Activated CD8-positive, alpha-beta memory T cell treated with anti-CD3 and anti-CD28 coated beads, Interleukin-2, amount 50 U/mL, for 1 hour (primary cell): ENCODE measurements at regions not wholly inside any gene's neighbourhood (a gene's known extent, or its start where the extent isn't known, plus 50 kb on each side); places are given as distances from the start of the nearest gene placed in this dataset.
"Not testable (repeated sequence)": the region's sequence is repeated elsewhere in the genome, so short reads cannot be mapped to it uniquely, and the experiment has no call there.

Experiments used
- DNase-seq: peaks from one replicate; pipeline ENCODE4 v3.0.0-alpha.2; 2020; ENCODE audit errors: extremely low read depth

- no peak for DNase-seq
These were observed 157.6 kb upstream of the IVNS1ABP start for GRCh38 chr1:185474440-185475149.

DNA sequence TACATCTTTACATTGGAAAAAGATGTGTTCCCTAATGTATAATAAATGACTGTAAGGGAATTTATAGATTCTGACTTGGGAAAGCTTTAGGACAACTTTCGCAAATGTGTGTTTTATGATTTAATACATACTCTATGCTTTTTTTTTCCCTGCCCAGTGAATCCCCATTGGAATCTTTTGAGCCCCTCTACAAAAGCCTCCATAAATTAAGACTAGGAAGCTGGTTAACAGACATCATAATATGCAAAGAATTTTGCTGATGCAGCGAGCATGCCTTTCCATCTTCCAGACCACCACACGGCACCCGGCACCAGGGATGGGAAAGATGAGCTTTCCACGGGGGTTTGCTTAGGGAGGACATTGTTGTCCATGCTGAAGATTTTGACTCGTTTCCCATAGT lies 156.1 kb upstream of the IVNS1ABP start:
- no peak for DNase-seq

GRCh38 chr1:185468626-185469025 lies 151.6 kb upstream of the IVNS1ABP start:
- DNase-seq: no peak

DNA sequence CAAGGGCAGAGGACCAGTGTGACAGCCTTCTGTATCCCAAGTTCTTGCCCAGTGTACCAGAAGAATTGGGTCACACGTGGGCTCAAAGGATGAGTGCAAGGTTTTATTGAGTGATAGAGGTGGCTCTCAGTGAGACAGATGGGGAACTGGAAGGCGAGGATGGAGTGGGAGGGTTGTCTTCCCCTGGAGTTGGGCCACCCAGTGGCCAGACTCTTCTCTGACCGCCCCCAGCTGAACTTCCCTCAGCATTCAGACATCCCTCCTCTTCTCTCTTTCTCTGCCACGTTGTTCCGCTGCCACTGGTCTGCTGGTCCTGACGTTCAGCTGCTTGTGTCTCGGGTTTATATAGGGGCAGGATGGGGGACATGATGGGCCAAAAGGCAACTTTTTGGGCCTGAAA lies 150.1 kb upstream of the IVNS1ABP start:
- DNase-seq: no peak

- no peak for DNase-seq
These were observed 147.7 kb upstream of the IVNS1ABP start for GRCh38 chr1:185464777-185465176.

- no peak for DNase-seq
These were observed 146.4 kb upstream of the IVNS1ABP start for GRCh38 chr1:185463433-185463832.

DNA sequence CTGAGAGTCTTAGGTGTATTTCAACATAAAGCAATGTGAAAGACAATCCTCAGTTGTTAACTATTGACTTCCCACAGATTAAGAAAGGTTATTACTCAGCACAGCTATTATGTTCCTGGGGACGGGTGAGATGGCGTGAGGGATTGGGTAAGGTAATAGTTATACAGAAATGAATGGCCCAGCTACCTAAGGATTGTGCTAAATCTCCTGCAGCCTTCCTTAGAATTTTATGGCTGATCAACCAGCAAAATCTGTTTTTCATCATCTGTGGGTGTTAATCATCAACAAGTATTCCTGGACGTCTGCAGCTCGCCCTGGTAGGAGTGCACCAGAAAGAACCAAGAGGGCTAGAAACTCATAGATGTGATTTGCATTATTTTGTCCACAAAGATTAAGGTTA lies 146.0 kb upstream of the IVNS1ABP start:
- no peak for DNase-seq

GRCh38 chr1:185460723-185461122 lies 143.7 kb upstream of the IVNS1ABP start:
- DNase-seq: not testable (repeated sequence)

DNA sequence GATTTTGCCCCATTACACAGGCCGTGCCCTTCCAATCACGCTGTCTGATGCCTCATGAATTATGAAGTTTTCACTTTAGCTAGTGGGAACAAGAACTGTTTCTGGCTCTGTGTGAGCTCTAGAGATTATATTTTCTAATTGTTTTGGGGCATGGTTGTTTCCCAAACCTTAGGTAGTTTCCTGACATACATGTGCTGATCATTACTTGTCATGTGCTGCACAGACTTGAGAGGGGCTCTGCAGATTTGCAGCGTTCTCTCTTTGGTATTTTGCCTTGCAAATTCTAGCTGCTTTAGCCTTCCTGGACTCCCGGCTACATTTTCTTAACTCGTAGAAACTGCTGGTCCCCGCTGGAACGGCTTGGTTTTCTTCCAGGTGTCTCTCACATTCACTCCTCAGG lies 142.1 kb upstream of the IVNS1ABP start:
- DNase-seq: no peak

GRCh38 chr1:185458670-185459069 lies 141.6 kb upstream of the IVNS1ABP start:
- no peak for DNase-seq

- no peak for DNase-seq
These were observed 136.6 kb upstream of the IVNS1ABP start for GRCh38 chr1:185453496-185454192.

DNA sequence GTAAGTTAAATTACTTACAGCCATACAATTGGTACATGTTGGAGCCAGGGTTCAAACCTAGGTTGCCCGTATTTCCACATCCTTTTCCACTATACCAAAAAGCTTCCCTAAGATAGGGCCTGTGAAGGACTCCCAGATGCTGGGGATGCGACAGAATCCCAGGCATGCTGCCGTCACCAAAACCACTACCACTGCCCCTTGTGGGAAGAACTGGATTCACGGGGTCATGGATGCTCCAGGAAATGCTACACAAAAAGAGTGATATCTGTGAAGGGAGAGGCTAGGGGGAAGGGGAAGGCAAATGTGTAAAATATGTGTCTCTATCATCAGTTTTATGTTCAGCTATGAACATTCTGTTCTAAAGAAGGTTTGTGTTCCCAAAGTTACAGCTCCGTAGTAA lies 133.9 kb upstream of the IVNS1ABP start:
- DNase-seq: no peak

DNA sequence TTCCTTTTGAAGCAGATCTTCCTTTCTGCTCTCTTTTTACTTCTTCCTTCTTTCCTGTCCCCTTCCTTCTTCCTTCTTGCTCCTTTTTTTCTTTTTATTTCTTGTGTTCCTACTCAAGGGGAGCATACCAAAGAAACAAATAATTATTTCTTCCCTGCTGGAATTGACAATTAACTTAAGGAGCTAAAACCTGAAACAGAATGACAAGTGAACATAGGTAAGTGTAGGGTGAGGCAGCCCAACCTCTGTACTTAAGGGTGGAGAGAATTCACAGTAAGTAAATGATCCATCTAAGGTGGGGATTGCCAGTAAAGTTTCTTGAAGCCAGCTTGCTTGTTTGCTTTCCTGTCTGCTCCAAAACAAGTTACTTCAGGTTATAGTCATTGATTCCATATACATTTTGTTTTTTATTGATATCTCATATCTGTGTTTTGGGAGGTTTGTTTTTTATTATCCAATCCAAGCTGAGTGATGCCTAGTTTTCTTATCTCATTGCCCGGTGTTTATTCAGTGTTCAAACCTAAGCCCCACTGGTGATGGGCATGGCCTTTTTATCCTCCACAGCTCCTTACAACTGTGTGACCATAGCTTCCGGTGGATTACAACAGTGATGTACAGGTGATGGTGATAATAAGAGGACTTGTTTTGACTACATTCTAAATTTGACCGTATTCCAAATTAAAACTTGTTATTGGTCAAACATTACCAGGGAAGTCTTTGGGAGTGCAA lies 133.2 kb upstream of the IVNS1ABP start:
- no peak for DNase-seq

DNA sequence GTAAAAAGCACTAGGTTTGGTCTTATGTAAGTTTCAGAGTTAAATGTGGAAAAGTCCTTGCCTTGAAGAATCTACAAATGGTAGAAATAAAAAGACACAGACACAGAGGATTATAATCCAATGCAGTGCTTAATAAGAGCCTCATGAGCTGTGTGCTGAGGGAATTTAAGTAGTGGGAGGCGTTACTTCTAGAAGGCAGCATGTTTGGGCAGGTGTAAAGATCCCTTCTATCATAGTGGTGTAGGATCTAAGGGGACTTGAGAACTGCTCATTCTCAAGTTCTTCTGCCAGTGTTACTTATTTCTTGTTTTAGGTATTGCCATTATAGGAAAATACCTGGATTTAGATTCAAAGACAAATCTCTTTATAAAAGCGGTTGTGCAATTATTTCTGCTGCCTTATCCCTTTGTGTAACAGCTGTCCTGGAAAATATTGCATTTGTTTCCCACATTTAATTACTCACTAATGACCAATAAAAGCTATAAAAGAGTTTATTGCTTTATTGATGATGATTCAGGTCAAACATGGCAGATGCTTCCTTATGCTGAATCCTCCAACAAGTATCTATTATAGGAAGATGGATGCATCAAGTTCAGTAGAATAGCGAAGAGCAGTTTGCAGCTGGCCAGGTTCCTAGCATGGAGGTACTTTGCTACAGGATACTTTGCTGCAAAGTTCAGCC lies 132.5 kb upstream of the IVNS1ABP start:
- no peak for DNase-seq

DNA sequence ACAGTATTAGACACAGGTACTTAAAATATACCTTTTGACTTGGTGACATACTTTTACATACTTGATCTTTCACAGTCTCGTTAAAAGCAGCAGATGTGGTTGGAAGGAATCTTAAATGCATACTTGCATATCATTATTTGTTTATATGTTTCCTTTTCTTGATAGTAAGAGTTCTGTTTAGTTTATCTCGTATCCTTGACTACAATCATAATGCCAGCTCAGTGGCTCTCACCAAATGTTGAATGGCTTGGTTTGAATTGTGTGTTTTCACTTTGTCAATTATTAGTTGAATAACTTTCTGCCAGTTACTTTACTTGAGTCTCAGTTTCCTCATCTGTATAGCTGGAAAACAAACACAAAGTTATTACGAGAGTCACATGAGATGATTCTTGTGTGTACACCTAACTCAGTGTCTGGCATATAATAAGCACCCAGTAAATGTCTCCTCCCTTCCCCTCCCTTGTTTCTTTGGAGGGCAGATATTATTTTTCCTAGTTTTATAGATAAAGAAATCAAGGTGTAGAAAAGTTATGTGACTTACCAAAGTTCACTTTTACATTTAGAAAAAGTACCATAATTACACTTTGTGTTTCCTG lies 131.6 kb upstream of the IVNS1ABP start:
- no peak for DNase-seq

DNA sequence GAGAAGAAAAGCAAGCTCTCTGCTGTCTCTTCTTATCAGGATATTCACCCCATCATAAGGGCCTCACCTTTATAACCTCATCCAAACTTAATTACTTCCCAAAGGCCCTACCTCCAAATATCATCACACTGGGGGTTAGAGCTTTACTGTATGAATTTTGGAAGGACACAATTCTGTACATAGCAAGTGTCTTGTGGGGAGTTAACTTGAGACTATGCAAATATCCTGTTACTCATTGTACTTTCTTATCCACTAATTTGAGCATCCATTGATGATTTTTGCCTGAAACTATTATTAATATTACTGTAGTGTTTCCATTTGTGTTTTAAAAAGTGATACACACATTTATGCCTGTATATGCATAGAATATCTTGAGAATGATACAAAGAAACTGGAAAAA lies 129.1 kb upstream of the IVNS1ABP start:
- DNase-seq: no peak

DNA sequence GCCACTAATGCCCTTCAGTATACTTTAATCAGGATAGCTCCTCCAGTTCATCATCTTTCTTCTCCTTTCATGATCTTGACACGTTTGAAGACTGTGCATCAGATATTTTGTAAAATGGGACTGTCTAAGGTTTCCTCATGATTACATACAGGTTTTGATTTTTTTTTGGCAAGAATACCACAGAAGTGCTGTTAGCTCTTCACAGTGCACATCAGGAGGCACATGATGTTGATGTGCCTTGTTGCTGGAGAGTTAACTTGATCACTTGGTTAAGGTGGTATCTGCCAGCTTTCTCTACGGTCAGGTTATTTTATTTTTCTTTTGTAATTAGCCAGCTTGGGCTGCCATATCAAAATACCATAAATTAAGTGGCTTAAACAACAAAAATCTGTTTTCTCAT lies 128.6 kb upstream of the IVNS1ABP start:
- DNase-seq: no peak

GRCh38 chr1:185444676-185445075 lies 127.6 kb upstream of the IVNS1ABP start:
- no peak for DNase-seq

DNA sequence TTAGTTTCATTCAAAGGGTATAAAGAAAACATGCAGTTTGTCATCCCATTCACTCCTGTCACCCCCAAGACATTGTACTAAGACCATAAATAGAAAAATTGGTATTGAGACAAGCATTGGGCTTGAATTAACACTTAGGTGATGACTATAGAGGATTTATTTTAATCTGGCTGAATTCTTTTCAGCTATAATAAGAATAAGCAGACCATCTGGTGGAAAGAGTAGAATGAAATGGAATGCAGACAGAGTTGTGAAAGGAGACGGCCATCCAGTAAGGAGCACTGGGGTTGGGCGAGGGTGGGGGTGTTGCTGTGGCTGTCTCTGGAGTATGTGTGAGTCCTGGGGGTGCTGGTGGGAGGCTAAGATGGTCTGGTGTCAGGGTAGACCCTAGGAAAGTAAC lies 125.0 kb upstream of the IVNS1ABP start:
- DNase-seq: no peak

- DNase-seq: no peak
These were observed 124.6 kb upstream of the IVNS1ABP start for GRCh38 chr1:185441605-185442004.

GRCh38 chr1:185440877-185441276 lies 123.8 kb upstream of the IVNS1ABP start:
- no peak for DNase-seq
